ENCODE measurements at regions not wholly inside any gene's neighbourhood (a gene's known extent, or its start where the extent isn't known, plus 50 kb on each side); places are given as distances from the start of the nearest gene placed in this dataset.
"Not testable (repeated sequence)": the region's sequence is repeated elsewhere in the genome, so short reads cannot be mapped to it uniquely, and the experiment has no call there.

- DNase-seq (ENCODE audit: low read depth), result not testable (repeated sequence)
Measured at GRCh38 chr18:78283425-78283824, 696.2 kb upstream of the SALL3 start.

- no peak for DNase-seq (ENCODE audit: low read depth)
Measured at GRCh38 chr18:78292618-78293380, 686.8 kb upstream of the SALL3 start.

- no peak for DNase-seq (ENCODE audit: low read depth)
Measured at GRCh38 chr18:78293540-78293939, 686.1 kb upstream of the SALL3 start.

- no peak for DNase-seq (ENCODE audit: low read depth)
Measured at GRCh38 chr18:78293940-78294541, 685.6 kb upstream of the SALL3 start.

GRCh38 chr18:78295262-78295661, 684.4 kb upstream of the SALL3 start:
- DNase-seq (ENCODE audit: low read depth), result no peak

GRCh38 chr18:78296166-78296565, 683.5 kb upstream of the SALL3 start:
- DNase-seq (ENCODE audit: low read depth), result no peak

GRCh38 chr18:78297048-78297447, 682.6 kb upstream of the SALL3 start:
- no peak for DNase-seq (ENCODE audit: low read depth)

GRCh38 chr18:78303519-78304191, 676.0 kb upstream of the SALL3 start:
- DNase-seq (ENCODE audit: low read depth), result no peak

GRCh38 chr18:78304192-78305164, 675.1 kb upstream of the SALL3 start:
- no peak for DNase-seq (ENCODE audit: low read depth)

GRCh38 chr18:78305789-78306188, 673.8 kb upstream of the SALL3 start:
- DNase-seq (ENCODE audit: low read depth), result no peak

GRCh38 chr18:78309307-78309706, 670.3 kb upstream of the SALL3 start:
- no peak for DNase-seq (ENCODE audit: low read depth)

- no peak for DNase-seq (ENCODE audit: low read depth)
Measured at GRCh38 chr18:78309924-78310323, 669.7 kb upstream of the SALL3 start.

- DNase-seq (ENCODE audit: low read depth), result no peak
Measured at GRCh38 chr18:78319264-78319663, 660.4 kb upstream of the SALL3 start.

GRCh38 chr18:78319961-78320360, 659.7 kb upstream of the SALL3 start:
- DNase-seq (ENCODE audit: low read depth), result no peak

GRCh38 chr18:78321402-78321801, 658.2 kb upstream of the SALL3 start:
- no peak for DNase-seq (ENCODE audit: low read depth)

- no peak for DNase-seq (ENCODE audit: low read depth)
Measured at GRCh38 chr18:78323453-78324197, 656.0 kb upstream of the SALL3 start.

GRCh38 chr18:78327643-78328042, 652.0 kb upstream of the SALL3 start:
- no peak for DNase-seq (ENCODE audit: low read depth)

- DNase-seq (ENCODE audit: low read depth), result no peak
Measured at GRCh38 chr18:78330766-78331165, 648.9 kb upstream of the SALL3 start.

- no peak for DNase-seq (ENCODE audit: low read depth)
Measured at GRCh38 chr18:78352910-78353309, 626.7 kb upstream of the SALL3 start.

- no peak for DNase-seq (ENCODE audit: low read depth)
Measured at GRCh38 chr18:78362198-78362597, 617.4 kb upstream of the SALL3 start.
